GM21717 (cell line): ENCODE measurements at regions not wholly inside any gene's neighbourhood (a gene's known extent, or its start where the extent isn't known, plus 50 kb on each side); places are given as distances from the start of the nearest gene placed in this dataset.

Experiments
- ATAC-seq: cut with Tn5 transposase; IDR thresholded peaks from one replicate; pipeline ENCODE4 v1.9.1; 2021; ENCODE audit warnings: mild to moderate bottlenecking, moderate library complexity; ENCODE audit not compliant: unreplicated experiment

GRCh38 chr3:148004331-148004730 is 595.2 kb downstream of the ZIC1 start:
- no peak for ATAC-seq

- no peak for ATAC-seq
Observed at GRCh38 chr3:148005456-148005855, 596.3 kb downstream of the ZIC1 start.

- no peak for ATAC-seq
Observed at GRCh38 chr3:148006508-148006907, 597.3 kb downstream of the ZIC1 start.

- no peak for ATAC-seq
Observed at GRCh38 chr3:148008591-148008990, 599.4 kb downstream of the ZIC1 start.

- ATAC-seq: no peak
Observed at GRCh38 chr3:148020861-148021260, 611.7 kb downstream of the ZIC1 start.

GRCh38 chr3:148021381-148021780 is 612.2 kb downstream of the ZIC1 start:
- no peak for ATAC-seq

GRCh38 chr3:148023994-148024393 is 614.8 kb downstream of the ZIC1 start:
- ATAC-seq: no peak

GRCh38 chr3:148026009-148026588 is 616.9 kb downstream of the ZIC1 start:
- peak; percentile 75 for ATAC-seq

- no peak for ATAC-seq
Observed at GRCh38 chr3:148030975-148031374, 621.8 kb downstream of the ZIC1 start.

GRCh38 chr3:148034353-148034752 is 625.2 kb downstream of the ZIC1 start:
- ATAC-seq: no peak

GRCh38 chr3:148036331-148036876 is 627.2 kb downstream of the ZIC1 start:
- ATAC-seq: no peak

GRCh38 chr3:148042663-148043445 is 633.7 kb downstream of the ZIC1 start:
- no peak for ATAC-seq

GRCh38 chr3:148044151-148044550 is 635.0 kb downstream of the ZIC1 start:
- ATAC-seq: no peak

- ATAC-seq: no peak
Observed at GRCh38 chr3:148054999-148055398, 642.7 kb upstream of the AGTR1 start.

GRCh38 chr3:148062590-148062989 is 635.1 kb upstream of the AGTR1 start:
- ATAC-seq: no peak

- ATAC-seq: no peak
Observed at GRCh38 chr3:148066802-148067201, 630.9 kb upstream of the AGTR1 start.

GRCh38 chr3:148068466-148068865 is 629.2 kb upstream of the AGTR1 start:
- ATAC-seq: no peak

GRCh38 chr3:148070041-148070440 is 627.7 kb upstream of the AGTR1 start:
- ATAC-seq: no peak

GRCh38 chr3:148073721-148074456 is 623.8 kb upstream of the AGTR1 start:
- no peak for ATAC-seq

- no peak for ATAC-seq
Observed at GRCh38 chr3:148074946-148075345, 622.8 kb upstream of the AGTR1 start.
